HEK293T (cell line): ENCODE measurements at regions not wholly inside any gene's neighbourhood (a gene's known extent, or its start where the extent isn't known, plus 50 kb on each side); places are given as distances from the start of the nearest gene placed in this dataset.
A peak's percentile ranks its signal among the peaks of the same experiment; 100 is the strongest.

Experiments
- CTCF ChIA-PET: fragments of 350-600 bp; formaldehyde crosslinking; extraction: SDS; loops from one replicate; lab custom pipeline; 2021; ENCODE audit warnings: antibody characterized with exemption, inconsistent platforms; lab: Yijun Ruan, JAX
- POLR2A ChIA-PET: fragments of 350-600 bp; formaldehyde crosslinking; extraction: SDS; loops from one replicate; lab custom pipeline; 2020; ENCODE audit warnings: antibody characterized with exemption, inconsistent platforms; lab: Yijun Ruan, JAX
- DNase-seq: peaks from one replicate; pipeline ENCODE4 v3.0.0; 2012; ENCODE audit warnings: mixed read lengths; ENCODE audit errors: extremely low spot score
- ARNT ChIP-seq: fragments of 450-650 bp; IDR thresholded peaks from 2 replicates; pipeline ENCODE4 v1.6.1; 2017; ENCODE audit warnings: mild to moderate bottlenecking
- BHLHE40 ChIP-seq: fragments of 450-650 bp; IDR thresholded peaks from 2 replicates; pipeline ENCODE4 v1.6.1; 2016; ENCODE audit warnings: mild to moderate bottlenecking, moderate library complexity, borderline replicate concordance
- CTBP1 ChIP-seq: fragments of 450-650 bp; IDR thresholded peaks from 2 replicates; pipeline ENCODE4 v1.6.1; 2016; ENCODE audit warnings: borderline replicate concordance
- ELF4 ChIP-seq: fragments of 450-650 bp; IDR thresholded peaks from 2 replicates; pipeline ENCODE4 v1.6.1; 2017; ENCODE audit warnings: antibody characterized with exemption
- FOXA1 ChIP-seq: fragments of 450-650 bp; IDR thresholded peaks from 2 replicates; pipeline ENCODE4 v1.6.1; 2016; ENCODE audit warnings: mild to moderate bottlenecking
- FOXK2 ChIP-seq: fragments of 450-650 bp; IDR thresholded peaks from 2 replicates; pipeline ENCODE4 v1.6.1; 2016; ENCODE audit warnings: mild to moderate bottlenecking
- FOXM1 ChIP-seq: fragments of 450-650 bp; IDR thresholded peaks from 2 replicates; pipeline ENCODE4 v1.6.1; 2017; ENCODE audit warnings: mild to moderate bottlenecking, borderline replicate concordance
- HDGF ChIP-seq: fragments of 450-650 bp; IDR thresholded peaks from 2 replicates; pipeline ENCODE4 v1.6.1; 2017; ENCODE audit warnings: antibody characterized with exemption, borderline replicate concordance
- L3MBTL2 ChIP-seq: fragments of 450-650 bp; conservative IDR thresholded peaks from 2 replicates; pipeline ENCODE4 v1.6.1; 2016; ENCODE audit warnings: mild to moderate bottlenecking
- LEF1 ChIP-seq: fragments of 450-650 bp; IDR thresholded peaks from 2 replicates; pipeline ENCODE4 v1.6.1; 2017; ENCODE audit warnings: mild to moderate bottlenecking, borderline replicate concordance
- NFRKB ChIP-seq: fragments of 450-650 bp; IDR thresholded peaks from 2 replicates; pipeline ENCODE4 v1.6.1; 2016; ENCODE audit warnings: mild to moderate bottlenecking, moderate library complexity
- PKNOX1 ChIP-seq: fragments of 450-650 bp; IDR thresholded peaks from 2 replicates; pipeline ENCODE4 v1.6.1; 2016
- SP1 ChIP-seq: fragments of 450-650 bp; IDR thresholded peaks from 2 replicates; pipeline ENCODE4 v1.6.1; 2017
- SUZ12 ChIP-seq: fragments of 450-650 bp; IDR thresholded peaks from 2 replicates; pipeline ENCODE4 v1.6.1; 2016; ENCODE audit warnings: mild to moderate bottlenecking
- TARDBP ChIP-seq: fragments of 450-650 bp; IDR thresholded peaks from 2 replicates; pipeline ENCODE4 v1.6.1; 2016
- ZNF384 ChIP-seq: fragments of 450-650 bp; IDR thresholded peaks from 2 replicates; pipeline ENCODE4 v1.6.1; 2016

DNA sequence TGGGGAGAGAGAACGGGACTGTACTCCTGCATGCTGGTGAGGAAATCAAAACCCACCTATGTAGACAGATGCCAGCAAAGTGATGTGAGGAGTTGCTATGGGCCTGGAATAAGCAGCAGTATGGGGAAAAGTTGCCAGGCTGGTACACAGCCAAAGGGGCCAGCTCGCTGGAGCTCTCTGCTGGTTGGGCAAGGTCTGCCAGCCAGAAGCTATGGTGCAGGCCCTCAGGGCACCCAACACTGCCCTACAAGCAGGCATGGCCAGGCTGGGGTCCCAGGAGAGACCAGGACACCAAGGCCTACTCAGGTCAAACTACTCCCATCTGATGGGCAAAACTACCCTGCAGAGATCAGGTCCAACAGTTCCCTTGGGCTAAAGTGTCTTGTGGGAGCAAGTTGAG, 916.6 kb downstream of the IPMK start:
- CTCF ChIA-PET: interaction anchor here (0.6 kb wide), 1 partner anchor 10 kb away, joined by 3 read pairs; no protein-coding TSS in a partner anchor
- DNase-seq: no peak
- TF ChIP-seq PKNOX1: no peak
- TF ChIP-seq LEF1: no peak
- no peak for TF ChIP-seq L3MBTL2
- no peak for TF ChIP-seq FOXK2
- no peak for TF ChIP-seq FOXA1
- no peak for TF ChIP-seq ZNF384
- TF ChIP-seq BHLHE40: no peak
- no peak for TF ChIP-seq HDGF
- no peak for TF ChIP-seq SUZ12
- no peak for TF ChIP-seq CTBP1
- no peak for TF ChIP-seq FOXM1
- no peak for TF ChIP-seq ARNT
- no peak for TF ChIP-seq TARDBP
- no peak for TF ChIP-seq SP1
- no peak for TF ChIP-seq ELF4
- TF ChIP-seq NFRKB: no peak
- POLR2A ChIA-PET: no interaction called here

DNA sequence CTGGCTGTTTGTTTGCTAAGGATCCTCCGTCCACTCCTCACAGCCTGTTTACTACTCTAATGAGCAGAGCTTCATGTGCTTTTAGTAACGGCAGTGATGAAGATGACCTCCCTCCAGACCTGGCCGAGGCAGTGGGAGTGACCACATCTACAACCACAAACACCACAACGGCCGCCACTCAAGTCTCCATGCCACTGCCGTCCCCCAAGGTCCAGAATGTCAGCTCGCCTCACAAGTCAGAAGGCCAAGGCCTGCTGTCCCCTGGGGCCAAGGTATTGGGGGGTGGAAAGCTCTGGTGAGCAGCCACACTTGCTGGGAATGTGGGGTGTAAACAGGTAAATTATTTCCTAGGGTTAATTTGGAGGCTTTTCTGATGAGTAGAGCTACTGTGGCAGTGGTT, 926.4 kb downstream of the IPMK start:
- ChIA-PET CTCF (interaction anchor here (1.0 kb wide), 1 partner anchor 10 kb away, joined by 3 read pairs; no protein-coding TSS in a partner anchor), POLR2A (no interaction called here)
- DNase-seq: no peak
- TF ChIP-seq L3MBTL2 (no peak), HDGF (no peak), SP1 (no peak), ZNF384 (no peak), TARDBP (no peak), BHLHE40 (no peak), NFRKB (no peak), LEF1 (no peak), PKNOX1 (no peak), ELF4 (no peak), FOXK2 (no peak)

DNA sequence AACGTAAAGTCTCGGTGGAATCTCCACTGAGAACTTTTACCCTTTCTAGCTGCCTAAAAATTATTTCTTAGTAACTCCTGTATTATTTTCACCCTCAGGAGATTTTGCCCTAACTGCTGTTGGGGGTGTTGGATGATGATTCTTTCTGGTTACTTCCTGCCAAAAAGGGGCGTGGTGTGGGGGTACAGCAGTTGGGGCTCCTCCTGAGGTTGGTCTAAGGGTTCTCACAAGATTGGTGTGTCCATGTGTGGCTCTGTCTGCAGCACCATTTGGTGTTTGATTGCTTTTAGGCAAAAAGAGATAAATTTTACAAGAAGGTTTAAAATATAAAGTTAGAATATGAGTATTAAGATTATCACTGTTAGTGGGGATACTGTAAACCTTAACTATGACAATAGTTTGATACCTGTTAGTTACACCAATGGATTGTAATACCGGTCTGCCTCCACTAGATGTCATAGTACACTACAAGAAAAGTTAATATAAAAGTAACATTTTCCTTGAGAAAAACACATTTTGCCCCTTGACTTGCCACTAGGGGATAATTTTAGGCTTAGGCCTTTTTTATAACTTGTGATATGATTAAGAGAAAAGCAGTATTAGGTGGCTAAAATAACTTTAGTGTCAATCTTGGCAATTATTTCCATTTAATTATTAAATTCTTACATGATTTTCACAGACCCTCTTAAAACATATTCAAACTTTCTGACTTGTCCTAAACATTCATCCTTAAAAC, 928.7 kb downstream of the IPMK start:
- DNase-seq: peak; percentile 31
- ChIA-PET CTCF (no interaction called here), POLR2A (no interaction called here)

DNA sequence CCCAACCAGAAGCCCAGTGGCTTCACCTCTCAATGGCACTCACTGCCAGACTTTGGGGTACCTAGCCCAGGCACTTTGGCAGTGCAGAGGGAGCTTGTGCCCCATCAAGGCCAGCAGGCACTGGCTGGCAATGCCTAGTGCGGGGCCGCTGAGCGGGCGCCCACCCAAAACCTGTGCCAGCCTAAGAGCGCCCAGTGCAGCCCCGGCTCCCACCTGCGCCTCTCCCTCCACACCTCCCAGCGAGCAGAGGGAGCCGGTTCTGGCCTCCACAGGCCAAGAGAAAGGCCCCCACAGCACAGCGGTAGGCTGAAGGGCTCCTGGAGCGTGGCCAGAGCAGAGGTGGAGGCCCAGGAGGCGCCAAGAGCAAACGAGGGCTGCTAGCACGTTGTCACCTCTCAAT, 930.8 kb downstream of the IPMK start:
- ChIA-PET POLR2A (no interaction called here), CTCF (interaction anchor here (0.7 kb wide), 1 partner anchor 439 kb away, joined by 3 read pairs; no protein-coding TSS in a partner anchor)
- DNase-seq: no peak
- TF ChIP-seq FOXK2: no peak
- no peak for TF ChIP-seq NFRKB
- no peak for TF ChIP-seq FOXM1
- TF ChIP-seq L3MBTL2: no peak
- TF ChIP-seq ELF4: no peak
- TF ChIP-seq HDGF: no peak
- no peak for TF ChIP-seq SP1
- TF ChIP-seq ZNF384: no peak
- TF ChIP-seq TARDBP: no peak
- TF ChIP-seq BHLHE40: no peak
- no peak for TF ChIP-seq SUZ12
- no peak for TF ChIP-seq LEF1
- no peak for TF ChIP-seq FOXA1
- TF ChIP-seq PKNOX1: no peak
- no peak for TF ChIP-seq CTBP1
- no peak for TF ChIP-seq ARNT

More for the DNA sequence above, 928.7 kb downstream of the IPMK start:
- TF ChIP-seq CTBP1 (no peak), LEF1 (no peak)

DNA sequence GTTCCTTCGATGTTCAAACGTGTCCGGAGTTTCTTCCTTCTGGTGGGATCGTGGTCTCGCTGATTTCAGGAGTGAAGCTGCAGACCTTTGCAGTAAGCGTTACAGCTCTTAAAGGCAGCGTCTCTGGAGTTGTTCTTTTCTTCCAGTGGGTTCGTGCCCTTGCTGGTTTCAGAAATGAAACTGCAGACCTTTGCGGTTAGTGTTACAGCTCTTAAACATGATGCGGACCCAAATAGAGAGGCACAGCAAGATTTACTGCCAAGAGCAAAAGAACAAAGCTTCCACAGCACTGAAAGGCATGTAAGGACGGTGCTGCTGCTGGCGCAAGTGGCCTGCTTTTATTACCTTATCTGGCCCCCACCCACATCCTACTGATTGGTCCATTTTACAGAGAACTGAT, 931.4 kb downstream of the IPMK start:
- ChIA-PET CTCF (no interaction called here), POLR2A (interaction anchor here (0.6 kb wide), 1 partner anchor 322 kb away, joined by 3 read pairs; no protein-coding TSS in a partner anchor)
- no peak for DNase-seq
- TF ChIP-seq ARNT: no peak
- no peak for TF ChIP-seq L3MBTL2
- TF ChIP-seq LEF1: no peak
- no peak for TF ChIP-seq TARDBP
- TF ChIP-seq ELF4: no peak
- TF ChIP-seq CTBP1: no peak
- no peak for TF ChIP-seq NFRKB
- TF ChIP-seq FOXA1: no peak
- TF ChIP-seq FOXM1: no peak
- TF ChIP-seq ZNF384: no peak
- TF ChIP-seq SUZ12: no peak
- TF ChIP-seq SP1: no peak
- no peak for TF ChIP-seq HDGF
- TF ChIP-seq BHLHE40: no peak
- TF ChIP-seq PKNOX1: no peak
- no peak for TF ChIP-seq FOXK2
